H9 (cell line): ENCODE measurements at regions not wholly inside any gene's neighbourhood (a gene's known extent, or its start where the extent isn't known, plus 50 kb on each side); places are given as distances from the start of the nearest gene placed in this dataset.

Source experiments
- DNase-seq: peaks from one replicate; pipeline ENCODE4 v3.0.0-alpha.2; 2017
- H2AFZ ChIP-seq: one replicate; pipeline ENCODE4 v1.6.1; 2013; ENCODE audit warnings: mild to moderate bottlenecking, low read length, control low read depth, moderate library complexity
- H2AK5ac ChIP-seq: 2 replicates; pipeline ENCODE4 v1.6.1; 2013; ENCODE audit warnings: low read length, control low read depth, mixed read lengths; ENCODE audit not compliant: insufficient read length
- H2BK120ac ChIP-seq: one replicate; pipeline ENCODE4 v1.6.1; 2013; ENCODE audit warnings: low read depth, mild to moderate bottlenecking, low read length, control low read depth, inconsistent platforms; ENCODE audit not compliant: poor library complexity, severe bottlenecking
- H2BK12ac ChIP-seq: 2 replicates; pipeline ENCODE4 v1.6.1; 2013; ENCODE audit warnings: low read length, control low read depth, mixed read lengths, low read depth; ENCODE audit not compliant: insufficient read length
- H2BK15ac ChIP-seq: 2 replicates; pipeline ENCODE4 v1.6.1; 2013; ENCODE audit warnings: low read depth, low read length, control low read depth
- H2BK20ac ChIP-seq: one replicate; pipeline ENCODE4 v1.6.1; 2013; ENCODE audit warnings: low read depth, mild to moderate bottlenecking, low read length, control low read depth, inconsistent platforms; ENCODE audit not compliant: poor library complexity, severe bottlenecking
- H2BK5ac ChIP-seq: 2 replicates; pipeline ENCODE4 v1.6.1; 2013; ENCODE audit warnings: low read length, control low read depth, mixed read lengths; ENCODE audit not compliant: insufficient read length
- H3K14ac ChIP-seq: 2 replicates; pipeline ENCODE4 v1.6.1; 2013; ENCODE audit warnings: low read length, control low read depth; ENCODE audit not compliant: insufficient read depth
- H3K18ac ChIP-seq: 2 replicates; pipeline ENCODE4 v1.6.1; 2013; ENCODE audit warnings: low read depth, mild to moderate bottlenecking, mixed read lengths, low read length, control low read depth; ENCODE audit not compliant: insufficient read length
- H3K23ac ChIP-seq: 2 replicates; pipeline ENCODE4 v1.6.1; 2013; ENCODE audit warnings: low read length, control low read depth, mixed read lengths, low read depth; ENCODE audit not compliant: insufficient read length
- H3K23me2 ChIP-seq: 2 replicates; pipeline ENCODE4 v1.6.1; 2013; ENCODE audit warnings: low read depth, mild to moderate bottlenecking, mixed read lengths, low read length, control low read depth; ENCODE audit not compliant: insufficient read length, poor library complexity, severe bottlenecking
- H3K27ac ChIP-seq: 2 replicates; pipeline ENCODE4 v1.5.1; 2013; ENCODE audit warnings: low read length, control low read depth, mixed read lengths, low read depth; ENCODE audit not compliant: insufficient read length
- H3K27me3 ChIP-seq: 2 replicates; pipeline ENCODE4 v1.6.1; 2013; ENCODE audit warnings: low read length, control low read depth, inconsistent platforms; ENCODE audit not compliant: insufficient read depth
- H3K4ac ChIP-seq: 2 replicates; pipeline ENCODE4 v1.6.1; 2013; ENCODE audit warnings: low read depth, mild to moderate bottlenecking, control low read depth, inconsistent platforms, low read length, moderate library complexity
- H3K4me1 ChIP-seq: 2 replicates; pipeline ENCODE4 v1.6.1; 2013; ENCODE audit warnings: low read length, control low read depth, inconsistent platforms; ENCODE audit not compliant: insufficient read depth
- H3K4me2 ChIP-seq: 2 replicates; pipeline ENCODE4 v1.6.1; 2013; ENCODE audit warnings: low read length, control low read depth, mixed read lengths; ENCODE audit not compliant: insufficient read length, insufficient read depth
- H3K56ac ChIP-seq: 2 replicates; pipeline ENCODE4 v1.6.1; 2013; ENCODE audit warnings: low read depth, mild to moderate bottlenecking, mixed read lengths, low read length, control low read depth; ENCODE audit not compliant: insufficient read length
- H3K79me1 ChIP-seq: 2 replicates; pipeline ENCODE4 v1.6.1; 2013; ENCODE audit warnings: low read depth, mild to moderate bottlenecking, moderate library complexity, low read length, control low read depth, inconsistent platforms; ENCODE audit not compliant: insufficient read depth, poor library complexity, severe bottlenecking
- H3K79me2 ChIP-seq: 2 replicates; pipeline ENCODE4 v1.6.1; 2013; ENCODE audit warnings: low read length, control low read depth, inconsistent platforms; ENCODE audit not compliant: insufficient read depth
- H3K9ac ChIP-seq: 2 replicates; pipeline ENCODE4 v1.6.1; 2013; ENCODE audit warnings: low read length, control low read depth, mixed read lengths; ENCODE audit not compliant: insufficient read length; ENCODE audit errors: extremely low read depth
- H3K9me3 ChIP-seq: one replicate; pipeline ENCODE4 v1.6.1; 2013; ENCODE audit warnings: low read depth, low read length, inconsistent platforms; ENCODE audit not compliant: control insufficient read depth
- H3T11ph ChIP-seq: one replicate; pipeline ENCODE4 v1.6.1; 2013; ENCODE audit warnings: mild to moderate bottlenecking, low read length, control low read depth, inconsistent platforms
- H4K20me1 ChIP-seq: one replicate; pipeline ENCODE4 v1.6.1; 2013; ENCODE audit not compliant: control insufficient read depth, insufficient read length, insufficient read depth
- H4K5ac ChIP-seq: 2 replicates; pipeline ENCODE4 v1.6.1; 2013; ENCODE audit warnings: low read depth, mild to moderate bottlenecking, mixed read lengths, low read length, control low read depth; ENCODE audit not compliant: insufficient read length
- H4K8ac ChIP-seq: replicated peaks from 2 replicates; pipeline ENCODE4 v1.6.1; 2013; ENCODE audit warnings: low read length, control low read depth, mixed read lengths, low read depth; ENCODE audit not compliant: insufficient read length
- H4K91ac ChIP-seq: 2 replicates; pipeline ENCODE4 v1.6.1; 2013; ENCODE audit warnings: low read depth, mild to moderate bottlenecking, moderate library complexity, mixed read lengths, low read length, control low read depth; ENCODE audit not compliant: insufficient read length
- H3K27ac Mint-ChIP-seq, 3 experiments: 2 replicates in 2 of 3; 3 replicates in 1 of 3; pipeline ENCODE4 v1.8.0; 2020 to 2021; ENCODE audit warnings: mixed read lengths in 3 of 3, mild to moderate bottlenecking in 1 of 3, moderate library complexity in 1 of 3
- H3K27me3 Mint-ChIP-seq: 2 replicates; pipeline ENCODE4 v1.8.0; 2021; ENCODE audit warnings: low read depth, mild to moderate bottlenecking, moderate library complexity, mixed read lengths
- H3K36me3 Mint-ChIP-seq, 3 experiments: 2 replicates in 2 of 3; 3 replicates in 1 of 3; pipeline ENCODE4 v1.8.0; 2020 to 2021; ENCODE audit warnings: low read depth in 3 of 3, mixed read lengths in 3 of 3; ENCODE audit not compliant: insufficient read depth in 1 of 3
- H3K4me1 Mint-ChIP-seq, 2 experiments: 2 replicates each; pipeline ENCODE4 v1.8.0; 2020; ENCODE audit warnings: mixed read lengths in 2 of 2
- H3K4me3 Mint-ChIP-seq, 2 experiments: 2 replicates in 1 of 2; 3 replicates in 1 of 2; pipeline ENCODE4 v1.8.0; 2020 to 2021; ENCODE audit warnings: mild to moderate bottlenecking in 2 of 2, mixed read lengths in 2 of 2, moderate library complexity in 1 of 2
- H3K9me3 Mint-ChIP-seq, 2 experiments: 2 replicates in 1 of 2; 3 replicates in 1 of 2; pipeline ENCODE4 v1.8.0; 2020; ENCODE audit warnings: mild to moderate bottlenecking in 2 of 2, mixed read lengths in 2 of 2, moderate library complexity in 1 of 2
- CTCF ChIP-seq: fragments of 200-600 bp; sonication (generic); conservative IDR thresholded peaks from 3 replicates; pipeline ENCODE4 v1.8.0; 2021; ENCODE audit warnings: antibody characterized with exemption, mild to moderate bottlenecking
- WGBS: extraction: QIAGEN DNeasy Blood & Tissue Kit; methylation state at CpG from one replicate; pipeline ENCODE4 v1.1.7; 2013; ENCODE audit warnings: missing lambda C conversion rate, low lambda C conversion rate, mixed read lengths; ENCODE audit not compliant: insufficient read length; ENCODE audit errors: extremely low coverage; 5-methylcytosine and 5-hydroxymethylcytosine counted together

- no peak overlapping the region for H2BK12ac ChIP-seq
- no peak overlapping the region for H2BK5ac ChIP-seq
- TF ChIP-seq CTCF: no peak
- no peak overlapping the region for H4K5ac ChIP-seq
- Mint-ChIP-seq H3K9me3 (peaks cover 6 to 7% of the 10 kb centered on the region in 2 experiments; a peak in 3 of 5 replicates), H3K27ac (peak overlapping the region in 2 of 3 experiments; percentile 25 to 32; a peak in 2 of 7 replicates), H3K4me1 (peaks cover 43 to 44% of the 10 kb centered on the region in 2 experiments), H3K4me3 (no peak overlapping the region), H3K27me3 (no peaks in the 10 kb centered on the region), H3K36me3 (peaks cover 4 to 7% (median 4%) of the 10 kb centered on the region in 3 experiments; a peak in 5 of 7 replicates)
- H3K56ac ChIP-seq: no peak overlapping the region
- H3K9ac ChIP-seq: no peak overlapping the region
- DNase-seq: no peak
- H3K79me1 ChIP-seq: no peaks in the 10 kb centered on the region
- no peak overlapping the region for H3K4ac ChIP-seq
- no peak overlapping the region for H3T11ph ChIP-seq
- no peak overlapping the region for H2BK120ac ChIP-seq
- H3K4me2 ChIP-seq: no peak overlapping the region
- H3K23me2 ChIP-seq: no peaks in the 10 kb centered on the region
- no peaks in the 10 kb centered on the region for H3K9me3 ChIP-seq
- H3K4me1 ChIP-seq: peaks cover 2% of the 10 kb centered on the region; the same call in 1 of the 2 replicates
- no peak overlapping the region for H4K91ac ChIP-seq
- WGBS: no CpG with 5 or more reads among the region's 1 CpG
- H3K18ac ChIP-seq: no peak overlapping the region
- H3K79me2 ChIP-seq: no peaks in the 10 kb centered on the region
- H2AFZ ChIP-seq: no peak overlapping the region
- H2BK15ac ChIP-seq: no peak overlapping the region
- no peak overlapping the region for H2BK20ac ChIP-seq
- no peak overlapping the region for H4K8ac ChIP-seq
- H3K27ac ChIP-seq: no peak overlapping the region
- H3K23ac ChIP-seq: no peak overlapping the region
- H4K20me1 ChIP-seq: no peaks in the 10 kb centered on the region
- H3K27me3 ChIP-seq: no peaks in the 10 kb centered on the region
- H3K14ac ChIP-seq: no peak overlapping the region
- no peak overlapping the region for H2AK5ac ChIP-seq
Observed at GRCh38 chr10:60573336-60573735, 183.7 kb upstream of the ANK3 start.
